Middle frontal gyrus (tissue), 1 donor: ENCODE measurements at regions not wholly inside any gene's neighbourhood (a gene's known extent, or its start where the extent isn't known, plus 50 kb on each side); places are given as distances from the start of the nearest gene placed in this dataset.
"Not testable (repeated sequence)": the region's sequence is repeated elsewhere in the genome, so short reads cannot be mapped to it uniquely, and the experiment has no call there.

Source experiments
- DNase-seq: peaks from one replicate; pipeline ENCODE4 v3.0.0-alpha.2; 2015; ENCODE audit warnings: low spot score; ENCODE audit errors: extremely low spot score

- no peak for DNase-seq
Measured at GRCh38 chr4:18421519-18421918, 400.0 kb upstream of the LCORL start.

GRCh38 chr4:18419780-18420179 lies 398.2 kb upstream of the LCORL start:
- DNase-seq: no peak

GRCh38 chr4:18418195-18418898 lies 396.8 kb upstream of the LCORL start:
- DNase-seq: not testable (repeated sequence)

GRCh38 chr4:18417651-18418050 lies 396.1 kb upstream of the LCORL start:
- not testable (repeated sequence) for DNase-seq

GRCh38 chr4:18406264-18406663 lies 384.7 kb upstream of the LCORL start:
- no peak for DNase-seq

- DNase-seq: no peak
Measured at GRCh38 chr4:18405054-18405453, 383.5 kb upstream of the LCORL start.

- DNase-seq: no peak
Measured at GRCh38 chr4:18404642-18405041, 383.1 kb upstream of the LCORL start.

- no peak for DNase-seq
Measured at GRCh38 chr4:18403327-18403726, 381.8 kb upstream of the LCORL start.

GRCh38 chr4:18401868-18402267 lies 380.3 kb upstream of the LCORL start:
- no peak for DNase-seq

- DNase-seq: no peak
Measured at GRCh38 chr4:18401425-18401824, 379.9 kb upstream of the LCORL start.

GRCh38 chr4:18398661-18399060 lies 377.1 kb upstream of the LCORL start:
- DNase-seq: no peak

GRCh38 chr4:18397681-18398390 lies 376.3 kb upstream of the LCORL start:
- no peak for DNase-seq

GRCh38 chr4:18394656-18395055 lies 373.1 kb upstream of the LCORL start:
- DNase-seq: no peak

GRCh38 chr4:18391354-18391728 lies 369.8 kb upstream of the LCORL start:
- no peak for DNase-seq

GRCh38 chr4:18390655-18391353 lies 369.2 kb upstream of the LCORL start:
- no peak for DNase-seq

- DNase-seq: no peak
Measured at GRCh38 chr4:18389115-18389514, 367.6 kb upstream of the LCORL start.

GRCh38 chr4:18388039-18388438 lies 366.5 kb upstream of the LCORL start:
- no peak for DNase-seq

- DNase-seq: no peak
Measured at GRCh38 chr4:18381186-18381585, 359.6 kb upstream of the LCORL start.

GRCh38 chr4:18369561-18369960 lies 348.0 kb upstream of the LCORL start:
- DNase-seq: no peak

GRCh38 chr4:18366892-18367291 lies 345.3 kb upstream of the LCORL start:
- DNase-seq: no peak

GRCh38 chr4:18366136-18366535 lies 344.6 kb upstream of the LCORL start:
- no peak for DNase-seq

GRCh38 chr4:18343581-18343980 lies 322.0 kb upstream of the LCORL start:
- no peak for DNase-seq
